NCI-H2171 (cell line): ENCODE measurements at regions not wholly inside any gene's neighbourhood (a gene's known extent, or its start where the extent isn't known, plus 50 kb on each side); places are given as distances from the start of the nearest gene placed in this dataset.
"Not testable (repeated sequence)": the region's sequence is repeated elsewhere in the genome, so short reads cannot be mapped to it uniquely, and the experiment has no call there.

Experiments
- DNase-seq: peaks from one replicate; lab custom pipeline; 2025; lab: John Stamatoyannopoulos, UW

DNA sequence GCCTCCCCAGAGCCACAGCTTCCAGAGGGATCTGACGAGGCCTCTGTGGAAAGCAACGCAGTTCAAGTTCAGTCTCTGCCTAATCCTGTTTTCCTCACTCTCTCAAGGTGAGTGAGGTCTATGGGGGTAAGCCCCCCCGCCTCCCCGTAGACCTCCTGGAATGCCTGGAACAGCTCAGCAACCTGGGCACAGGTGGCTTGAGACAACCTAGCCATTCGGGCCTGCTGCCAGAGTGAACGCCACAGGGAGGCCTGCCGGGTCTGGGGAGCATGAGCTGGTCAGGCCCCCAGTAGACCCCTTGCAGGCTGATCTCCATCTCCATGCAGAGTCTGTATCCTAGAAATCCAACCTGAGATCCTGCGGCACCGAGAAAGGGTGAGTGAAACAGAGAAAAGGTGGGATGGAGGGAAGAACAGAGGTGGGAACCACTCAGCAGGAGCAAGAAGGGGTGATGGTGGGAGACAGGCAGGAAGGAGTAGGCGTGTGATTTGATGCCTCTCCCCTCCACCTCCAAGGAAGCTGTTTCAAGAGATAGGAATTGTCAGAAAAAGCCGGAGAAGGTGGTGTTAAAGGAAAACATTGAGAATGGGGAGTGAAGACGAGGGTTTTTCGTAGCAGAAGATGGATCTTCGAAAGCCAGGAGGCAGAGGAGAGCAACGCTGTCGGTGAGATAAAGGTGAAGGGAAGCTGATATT, 123.1 kb upstream of the PRMT8 start:
- no peak for DNase-seq

DNA sequence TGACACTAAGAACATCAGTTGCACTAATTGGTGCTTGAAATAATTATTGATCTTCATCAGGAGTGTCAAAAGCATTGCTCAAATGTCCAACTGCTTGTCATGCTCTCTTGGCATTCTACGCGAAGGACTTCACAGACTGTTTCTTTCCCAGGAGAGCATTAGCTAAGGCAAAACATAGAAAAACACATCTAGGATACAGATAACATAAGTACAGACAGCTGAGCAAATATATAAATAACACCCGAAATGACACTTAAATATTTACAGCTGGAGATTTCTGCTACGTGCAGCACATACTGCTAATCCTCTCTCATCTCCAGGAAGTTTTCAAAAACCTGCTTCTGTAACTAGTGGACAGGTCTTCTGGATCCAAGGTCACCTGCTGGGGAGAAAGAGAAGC, 120.0 kb upstream of the PRMT8 start:
- peak; percentile 9 for DNase-seq

DNA sequence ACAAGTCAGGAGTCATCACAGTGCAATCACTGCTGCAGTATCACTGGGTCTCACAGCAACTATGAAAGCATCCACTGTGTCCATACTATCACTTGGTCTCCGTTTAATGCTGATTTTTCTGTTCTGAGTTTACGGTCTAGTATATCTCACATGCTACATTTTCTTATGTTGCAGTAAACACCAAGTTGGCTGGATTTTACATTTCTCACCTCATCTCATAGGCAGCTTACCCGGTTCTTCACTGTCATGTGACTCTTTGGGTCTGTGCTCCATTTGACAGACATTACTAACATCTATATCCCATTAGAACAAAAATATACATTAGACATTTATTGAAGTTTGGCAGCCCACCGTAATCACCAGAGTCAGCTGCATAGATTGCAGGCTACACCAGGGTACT, 115.7 kb upstream of the PRMT8 start:
- DNase-seq, result no peak

GRCh38 chr12:3376779-3377455, 114.1 kb upstream of the PRMT8 start:
- no peak for DNase-seq

- no peak for DNase-seq
These were observed 112.3 kb upstream of the PRMT8 start for GRCh38 chr12:3378655-3379054.

GRCh38 chr12:3379079-3379478, 111.9 kb upstream of the PRMT8 start:
- DNase-seq, result no peak

- no peak for DNase-seq
These were observed 110.6 kb upstream of the PRMT8 start for GRCh38 chr12:3380200-3381043.

- DNase-seq, result no peak
These were observed 109.7 kb upstream of the PRMT8 start for GRCh38 chr12:3381059-3382047.

- DNase-seq, result no peak
These were observed 101.0 kb upstream of the PRMT8 start for GRCh38 chr12:3389986-3390385.

GRCh38 chr12:3397596-3397995, 93.4 kb upstream of the PRMT8 start:
- DNase-seq, result not testable (repeated sequence)

DNA sequence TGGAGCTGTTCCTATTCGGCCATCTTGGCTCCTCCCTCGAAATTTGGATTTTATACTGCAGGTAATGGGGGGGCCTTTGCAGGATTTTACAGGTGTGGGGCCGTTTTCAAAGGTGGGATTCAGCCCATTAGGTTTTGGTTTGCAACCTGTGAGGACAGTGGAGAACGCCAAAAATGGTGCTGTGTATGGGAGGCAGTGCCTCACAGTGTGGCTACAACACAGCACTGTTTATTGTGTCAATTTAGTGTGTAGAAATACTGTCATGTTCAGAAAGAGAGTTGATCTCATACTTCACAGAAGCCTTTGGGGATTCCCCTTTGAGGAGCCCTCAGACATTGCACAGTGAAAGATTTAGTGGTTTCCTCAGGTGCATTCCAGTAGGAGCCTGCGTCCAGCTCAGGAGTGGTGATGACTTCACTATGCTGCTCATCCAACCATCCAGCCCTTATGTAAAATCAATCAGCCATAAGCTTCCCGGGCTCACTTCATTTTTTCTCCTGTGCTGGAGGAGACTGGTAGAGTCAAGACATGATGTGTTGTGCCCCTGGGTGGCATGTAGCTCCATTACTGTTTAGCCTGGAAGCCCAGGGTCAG, 92.7 kb upstream of the PRMT8 start:
- DNase-seq, result no peak

DNA sequence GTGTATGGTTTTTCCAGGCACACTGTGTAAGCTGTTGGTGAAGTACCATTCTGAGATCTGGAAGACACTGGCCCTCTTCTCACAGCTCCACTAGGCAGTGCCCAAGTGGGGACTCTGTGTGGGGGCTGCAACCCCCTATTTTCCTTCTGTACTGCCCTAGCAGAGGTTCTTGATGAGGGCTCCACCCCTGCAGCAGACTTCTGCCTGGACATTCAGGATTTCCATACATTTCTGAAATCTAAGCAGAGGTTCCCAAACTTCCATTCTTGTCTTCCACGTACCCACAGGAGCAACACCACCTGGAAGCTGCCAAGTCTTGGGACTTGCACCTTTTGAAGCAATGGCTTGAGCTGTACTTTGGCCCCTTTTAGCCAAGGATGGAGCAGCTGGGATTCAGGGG, 85.2 kb upstream of the PRMT8 start:
- no peak for DNase-seq

GRCh38 chr12:3407723-3408122, 83.3 kb upstream of the PRMT8 start:
- no peak for DNase-seq

GRCh38 chr12:3409662-3410061, 81.3 kb upstream of the PRMT8 start:
- no peak for DNase-seq

DNA sequence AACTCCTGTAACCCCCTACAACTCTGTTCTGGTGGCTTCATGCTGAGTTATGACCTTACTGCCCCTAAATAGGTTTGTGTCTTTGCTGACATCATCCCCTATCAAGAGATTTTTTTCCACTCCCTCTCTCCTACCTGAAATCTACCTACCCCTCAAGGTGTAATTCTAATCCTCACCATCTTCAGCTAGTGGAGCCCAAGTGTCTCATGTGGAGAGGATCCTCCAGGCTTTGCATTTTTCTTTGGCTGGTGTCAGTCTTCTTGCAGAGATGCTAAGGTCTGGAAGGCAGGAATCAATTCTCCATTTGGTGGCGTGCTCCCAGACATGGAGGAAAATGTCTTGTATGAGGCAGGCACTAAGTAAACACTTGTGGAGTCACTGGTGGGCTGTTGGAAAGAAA, 74.8 kb upstream of the PRMT8 start:
- no peak for DNase-seq

GRCh38 chr12:3416670-3417069, 74.3 kb upstream of the PRMT8 start:
- no peak for DNase-seq

DNA sequence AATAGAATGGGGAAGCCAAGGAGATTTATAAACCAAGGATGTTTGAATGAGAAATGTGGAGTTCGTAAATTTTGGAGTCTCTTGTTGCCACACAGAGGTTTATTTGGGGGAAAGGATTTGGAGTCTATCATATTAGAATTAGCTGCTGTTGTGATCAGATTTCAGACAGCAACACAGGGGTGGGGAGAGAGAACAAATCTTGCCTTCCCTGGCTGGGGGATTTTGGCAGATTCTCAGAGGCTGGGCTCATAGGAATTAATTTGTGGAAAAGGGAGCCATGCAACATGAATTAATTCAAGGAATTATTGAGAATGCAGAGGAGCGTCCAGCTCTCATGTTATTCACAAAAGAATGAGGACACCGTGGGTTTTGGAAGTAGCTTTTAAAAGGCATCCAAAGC, 73.9 kb upstream of the PRMT8 start:
- no peak for DNase-seq

GRCh38 chr12:3417937-3418462, 73.0 kb upstream of the PRMT8 start:
- no peak for DNase-seq

GRCh38 chr12:3418609-3419390, 72.2 kb upstream of the PRMT8 start:
- no peak for DNase-seq

DNA sequence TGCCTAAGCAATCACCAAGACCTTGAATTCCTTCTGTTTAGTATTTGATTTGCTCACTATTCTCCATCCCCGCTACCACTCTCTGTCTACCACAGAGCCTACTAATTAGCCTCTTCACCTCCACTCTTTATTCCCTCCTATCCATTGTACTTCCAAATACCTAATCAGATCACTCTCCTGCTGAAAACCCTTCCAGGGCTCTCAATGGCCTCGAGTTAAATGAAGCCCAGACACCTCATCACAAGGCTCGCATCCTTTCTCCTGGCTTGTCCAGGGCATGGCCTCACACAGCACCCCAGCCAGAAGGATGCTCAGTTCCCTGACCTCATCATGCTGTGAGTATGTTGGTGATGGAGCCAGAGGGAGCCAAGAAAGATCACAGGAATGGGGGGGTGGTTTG, 71.4 kb upstream of the PRMT8 start:
- DNase-seq, result no peak
